ENCODE measurements at regions not wholly inside any gene's neighbourhood (a gene's known extent, or its start where the extent isn't known, plus 50 kb on each side); places are given as distances from the start of the nearest gene placed in this dataset.

GRCh38 chr16:5527817-5528216 is 430.2 kb upstream of the EEF2KMT start:
- no peak for TF ChIP-seq CTCF (IDR thresholded peaks at IDR 0.05; ENCODE audit: insufficient read depth, low read length, poor library complexity, severe bottlenecking)
- no peak for TF ChIP-seq EZH2phosphoT487 (conservative IDR thresholded peaks at IDR 0.05; ENCODE audit: low read length)

All from SU-DHL-6 (cell line).